ENCODE measurements at regions not wholly inside any gene's neighbourhood (a gene's known extent, or its start where the extent isn't known, plus 50 kb on each side); places are given as distances from the start of the nearest gene placed in this dataset.
"Not testable (repeated sequence)": the region's sequence is repeated elsewhere in the genome, so short reads cannot be mapped to it uniquely, and the experiment has no call there.

DNA sequence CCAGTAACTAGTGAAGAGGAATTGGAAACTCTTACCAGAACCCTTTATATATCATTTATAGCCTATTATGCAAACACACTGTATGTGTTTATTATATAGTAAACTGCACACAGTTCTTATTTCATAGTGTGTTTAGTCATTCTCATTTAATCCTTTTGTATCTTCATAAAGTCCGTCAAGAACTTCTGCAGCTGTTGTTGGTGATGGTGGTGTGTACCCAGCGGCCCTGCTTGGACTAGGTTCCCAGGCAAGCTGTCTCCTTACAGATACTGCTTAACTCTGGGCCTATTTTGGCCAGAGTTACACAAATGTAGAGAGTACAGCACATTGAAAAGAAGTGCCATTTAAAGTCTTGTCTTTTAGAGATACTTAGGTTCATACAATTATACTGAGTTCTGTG lies 231.9 kb downstream of the NDUFS4 start:
- BruUV-seq (replicated peaks), result no TSS peak
- Histone ChIP-seq H3K4me1 (ENCODE audit: insufficient read depth, low read length, poor library complexity, severe bottlenecking) (no peaks in the 10 kb centered on the region), H3K4me3 (ENCODE audit: low read depth, low read length, poor library complexity, severe bottlenecking) (no peak overlapping the region), H3K27ac (ENCODE audit: low read depth, low read length, poor library complexity, severe bottlenecking) (no peak overlapping the region), H3K27me3 (replicated peaks; ENCODE audit: insufficient read depth, low read depth, low read length, poor library complexity) (no peaks in the 10 kb centered on the region), H3K36me3 (ENCODE audit: insufficient read depth, low read length, poor library complexity, severe bottlenecking) (no peaks in the 10 kb centered on the region), H3K9me3 (ENCODE audit: low read depth, low read length, poor library complexity, severe bottlenecking) (no peaks in the 10 kb centered on the region)
- POLR2A ChIA-PET (ENCODE audit: low non-redundant PET), result no interaction called here
- DNase-seq (ENCODE audit: low spot score), result no peak
- CTCF ChIA-PET, result no interaction called here
- intact Hi-C loops (cut with micrococcal nuclease; ENCODE audit: unreplicated experiment), result no loop called here
- TF ChIP-seq, protein P1, sequence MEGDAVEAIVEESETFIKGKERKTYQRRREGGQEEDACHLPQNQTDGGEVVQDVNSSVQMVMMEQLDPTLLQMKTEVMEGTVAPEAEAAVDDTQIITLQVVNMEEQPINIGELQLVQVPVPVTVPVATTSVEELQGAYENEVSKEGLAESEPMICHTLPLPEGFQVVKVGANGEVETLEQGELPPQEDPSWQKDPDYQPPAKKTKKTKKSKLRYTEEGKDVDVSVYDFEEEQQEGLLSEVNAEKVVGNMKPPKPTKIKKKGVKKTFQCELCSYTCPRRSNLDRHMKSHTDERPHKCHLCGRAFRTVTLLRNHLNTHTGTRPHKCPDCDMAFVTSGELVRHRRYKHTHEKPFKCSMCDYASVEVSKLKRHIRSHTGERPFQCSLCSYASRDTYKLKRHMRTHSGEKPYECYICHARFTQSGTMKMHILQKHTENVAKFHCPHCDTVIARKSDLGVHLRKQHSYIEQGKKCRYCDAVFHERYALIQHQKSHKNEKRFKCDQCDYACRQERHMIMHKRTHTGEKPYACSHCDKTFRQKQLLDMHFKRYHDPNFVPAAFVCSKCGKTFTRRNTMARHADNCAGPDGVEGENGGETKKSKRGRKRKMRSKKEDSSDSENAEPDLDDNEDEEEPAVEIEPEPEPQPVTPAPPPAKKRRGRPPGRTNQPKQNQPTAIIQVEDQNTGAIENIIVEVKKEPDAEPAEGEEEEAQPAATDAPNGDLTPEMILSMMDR (conservative IDR thresholded peaks at IDR 0.05; ENCODE audit: low read depth, low read length), result no peak
- TF ChIP-seq EZH2 (IDR thresholded peaks at IDR 0.05; ENCODE audit: borderline replicate concordance, low read depth, low read length, poor library complexity, severe bottlenecking), result no peak

- H3K27me3 ChIP-seq (replicated peaks; ENCODE audit: insufficient read depth, low read depth, low read length, poor library complexity); H3K27ac ChIP-seq (ENCODE audit: low read depth, low read length, poor library complexity, severe bottlenecking); H3K36me3 ChIP-seq (ENCODE audit: insufficient read depth, low read length, poor library complexity, severe bottlenecking); BruUV-seq (replicated peaks); CTCF ChIA-PET; H3K4me1 ChIP-seq (ENCODE audit: insufficient read depth, low read length, poor library complexity, severe bottlenecking); POLR2A ChIA-PET (ENCODE audit: low non-redundant PET); H3K9me3 ChIP-seq (ENCODE audit: low read depth, low read length, poor library complexity, severe bottlenecking); DNase-seq (ENCODE audit: low spot score); intact Hi-C loops (cut with micrococcal nuclease; ENCODE audit: unreplicated experiment); H3K4me3 ChIP-seq (ENCODE audit: low read depth, low read length, poor library complexity, severe bottlenecking): not testable (repeated sequence)
These were observed 239.2 kb downstream of the NDUFS4 start for GRCh38 chr5:53799644-53800043.

- H3K27ac ChIP-seq (ENCODE audit: low read depth, low read length, poor library complexity, severe bottlenecking); intact Hi-C loops (cut with micrococcal nuclease; ENCODE audit: unreplicated experiment); H3K36me3 ChIP-seq (ENCODE audit: insufficient read depth, low read length, poor library complexity, severe bottlenecking); H3K27me3 ChIP-seq (replicated peaks; ENCODE audit: insufficient read depth, low read depth, low read length, poor library complexity); POLR2A ChIA-PET (ENCODE audit: low non-redundant PET); H3K9me3 ChIP-seq (ENCODE audit: low read depth, low read length, poor library complexity, severe bottlenecking); H3K4me1 ChIP-seq (ENCODE audit: insufficient read depth, low read length, poor library complexity, severe bottlenecking); DNase-seq (ENCODE audit: low spot score); BruUV-seq (replicated peaks); H3K4me3 ChIP-seq (ENCODE audit: low read depth, low read length, poor library complexity, severe bottlenecking); CTCF ChIA-PET: not testable (repeated sequence)
These were observed 248.0 kb downstream of the NDUFS4 start for GRCh38 chr5:53808392-53808791.

GRCh38 chr5:53814819-53815218 lies 254.4 kb downstream of the NDUFS4 start:
- CTCF ChIA-PET, result no interaction called here
- Histone ChIP-seq H3K27me3 (replicated peaks; ENCODE audit: insufficient read depth, low read depth, low read length, poor library complexity) (no peaks in the 10 kb centered on the region), H3K9me3 (ENCODE audit: low read depth, low read length, poor library complexity, severe bottlenecking) (no peaks in the 10 kb centered on the region), H3K27ac (ENCODE audit: low read depth, low read length, poor library complexity, severe bottlenecking) (no peak overlapping the region), H3K4me1 (ENCODE audit: insufficient read depth, low read length, poor library complexity, severe bottlenecking) (no peaks in the 10 kb centered on the region), H3K4me3 (ENCODE audit: low read depth, low read length, poor library complexity, severe bottlenecking) (no peak overlapping the region), H3K36me3 (ENCODE audit: insufficient read depth, low read length, poor library complexity, severe bottlenecking) (no peaks in the 10 kb centered on the region)
- POLR2A ChIA-PET (ENCODE audit: low non-redundant PET), result no interaction called here
- TF ChIP-seq, protein P1 (conservative IDR thresholded peaks at IDR 0.05; ENCODE audit: low read depth, low read length), result no peak
- TF ChIP-seq EZH2 (IDR thresholded peaks at IDR 0.05; ENCODE audit: borderline replicate concordance, low read depth, low read length, poor library complexity, severe bottlenecking), result no peak
- intact Hi-C loops (cut with micrococcal nuclease; ENCODE audit: unreplicated experiment), result no loop called here
- no TSS peak for BruUV-seq (replicated peaks)
- no peak for DNase-seq (ENCODE audit: low spot score)
